GM20000 (cell line): ENCODE measurements at regions not wholly inside any gene's neighbourhood (a gene's known extent, or its start where the extent isn't known, plus 50 kb on each side); places are given as distances from the start of the nearest gene placed in this dataset.

ENCODE experiments used
- DNase-seq: peaks from one replicate; pipeline ENCODE4 v3.0.0; 2012; ENCODE audit warnings: low spot score
- TF ChIP-seq, protein P1 (sequence below): IDR thresholded peaks from 2 replicates; pipeline ENCODE4 v1.5.1; 2012; ENCODE audit warnings: mild to moderate bottlenecking, control low read depth; ENCODE audit errors: extremely low read depth, missing control alignments

- TF ChIP-seq, protein P1, sequence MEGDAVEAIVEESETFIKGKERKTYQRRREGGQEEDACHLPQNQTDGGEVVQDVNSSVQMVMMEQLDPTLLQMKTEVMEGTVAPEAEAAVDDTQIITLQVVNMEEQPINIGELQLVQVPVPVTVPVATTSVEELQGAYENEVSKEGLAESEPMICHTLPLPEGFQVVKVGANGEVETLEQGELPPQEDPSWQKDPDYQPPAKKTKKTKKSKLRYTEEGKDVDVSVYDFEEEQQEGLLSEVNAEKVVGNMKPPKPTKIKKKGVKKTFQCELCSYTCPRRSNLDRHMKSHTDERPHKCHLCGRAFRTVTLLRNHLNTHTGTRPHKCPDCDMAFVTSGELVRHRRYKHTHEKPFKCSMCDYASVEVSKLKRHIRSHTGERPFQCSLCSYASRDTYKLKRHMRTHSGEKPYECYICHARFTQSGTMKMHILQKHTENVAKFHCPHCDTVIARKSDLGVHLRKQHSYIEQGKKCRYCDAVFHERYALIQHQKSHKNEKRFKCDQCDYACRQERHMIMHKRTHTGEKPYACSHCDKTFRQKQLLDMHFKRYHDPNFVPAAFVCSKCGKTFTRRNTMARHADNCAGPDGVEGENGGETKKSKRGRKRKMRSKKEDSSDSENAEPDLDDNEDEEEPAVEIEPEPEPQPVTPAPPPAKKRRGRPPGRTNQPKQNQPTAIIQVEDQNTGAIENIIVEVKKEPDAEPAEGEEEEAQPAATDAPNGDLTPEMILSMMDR, result no peak
- no peak for DNase-seq
These were observed 267.3 kb downstream of the LTN1 start for GRCh38 chr21:28725396-28725795.

DNA sequence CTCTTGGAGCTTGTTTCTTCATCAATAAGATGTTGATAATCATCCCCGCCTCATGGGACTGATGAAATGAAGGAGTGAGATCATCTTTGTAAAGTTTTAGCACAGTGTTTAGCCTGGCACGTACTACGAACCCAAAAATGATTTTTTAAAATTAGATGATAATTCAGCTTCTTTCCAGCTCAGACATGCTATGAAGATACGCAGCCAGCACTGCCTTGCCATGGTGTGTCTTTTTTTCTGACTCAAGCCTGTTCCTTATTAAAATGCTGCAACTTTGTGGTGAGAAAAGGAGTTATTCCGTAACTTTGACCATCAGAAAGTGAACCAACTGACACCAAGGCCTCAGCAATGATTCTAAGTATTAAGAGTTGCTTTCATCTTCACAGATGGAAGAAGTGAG, 269.0 kb downstream of the LTN1 start:
- DNase-seq, result no peak
- TF ChIP-seq, protein P1, result no peak

GRCh38 chr21:28719723-28720122, 273.0 kb downstream of the LTN1 start:
- no peak for DNase-seq
- TF ChIP-seq, protein P1, result no peak

GRCh38 chr21:28714777-28715464, 277.8 kb downstream of the LTN1 start:
- TF ChIP-seq, protein P1, result no peak
- no peak for DNase-seq

DNA sequence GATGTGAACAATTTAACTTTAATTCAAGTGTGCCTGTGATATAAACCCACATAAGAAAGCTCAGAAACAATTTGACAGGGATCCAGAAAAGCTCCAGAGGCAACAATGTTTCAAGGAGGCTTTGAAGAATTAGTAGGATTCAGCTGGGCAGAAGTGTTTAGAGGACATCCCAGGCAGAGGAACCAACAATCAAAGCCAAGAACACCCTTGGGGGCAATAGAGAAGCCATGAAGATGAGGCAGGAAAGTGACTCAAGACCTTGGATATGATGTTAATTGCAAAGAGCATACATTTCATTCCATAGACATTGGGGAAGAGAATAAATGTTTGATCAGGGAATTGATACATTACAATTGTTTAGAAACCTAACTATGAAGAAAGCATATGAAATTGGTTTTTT, 280.3 kb downstream of the LTN1 start:
- DNase-seq, result no peak

GRCh38 chr21:28705616-28706015, 287.1 kb downstream of the LTN1 start:
- TF ChIP-seq, protein P1, result no peak
- DNase-seq, result no peak

More for the DNA sequence above, 280.3 kb downstream of the LTN1 start:
- TF ChIP-seq, protein P1, result no peak

GRCh38 chr21:28704746-28705145, 287.9 kb downstream of the LTN1 start:
- TF ChIP-seq, protein P1, result no peak
- DNase-seq, result no peak
